ENCODE measurements at regions not wholly inside any gene's neighbourhood (a gene's known extent, or its start where the extent isn't known, plus 50 kb on each side); places are given as distances from the start of the nearest gene placed in this dataset.

GRCh38 chr3:159170436-159171003 lies 368.7 kb downstream of the MFSD1 start:
- DNase-seq (ENCODE audit: low read depth), result no peak

- DNase-seq (ENCODE audit: low read depth), result no peak
Measured at GRCh38 chr3:159171333-159171732, 369.5 kb downstream of the MFSD1 start.

GRCh38 chr3:159172473-159172872 lies 370.6 kb downstream of the MFSD1 start:
- DNase-seq (ENCODE audit: low read depth), result no peak

GRCh38 chr3:159174715-159175692 lies 373.1 kb downstream of the MFSD1 start:
- DNase-seq (ENCODE audit: low read depth), result no peak

- DNase-seq (ENCODE audit: low read depth), result no peak
Measured at GRCh38 chr3:159178209-159178897, 376.5 kb downstream of the MFSD1 start.

- DNase-seq (ENCODE audit: low read depth), result no peak
Measured at GRCh38 chr3:159182961-159183360, 381.1 kb downstream of the MFSD1 start.

- no peak for DNase-seq (ENCODE audit: low read depth)
Measured at GRCh38 chr3:159185443-159186050, 383.7 kb downstream of the MFSD1 start.

GRCh38 chr3:159186581-159186980 lies 384.7 kb downstream of the MFSD1 start:
- DNase-seq (ENCODE audit: low read depth), result no peak

GRCh38 chr3:159187232-159187631 lies 385.4 kb downstream of the MFSD1 start:
- no peak for DNase-seq (ENCODE audit: low read depth)

- DNase-seq (ENCODE audit: low read depth), result no peak
Measured at GRCh38 chr3:159187706-159188105, 385.9 kb downstream of the MFSD1 start.

GRCh38 chr3:159189994-159190669 lies 388.3 kb downstream of the MFSD1 start:
- peak; percentile 68 for DNase-seq (ENCODE audit: low read depth)

- DNase-seq (ENCODE audit: low read depth), result peak; percentile 89
Measured at GRCh38 chr3:159191447-159191846, 389.6 kb downstream of the MFSD1 start.

- DNase-seq (ENCODE audit: low read depth), result no peak
Measured at GRCh38 chr3:159196359-159196758, 394.5 kb downstream of the MFSD1 start.

GRCh38 chr3:159200176-159200575 lies 398.3 kb downstream of the MFSD1 start:
- DNase-seq (ENCODE audit: low read depth), result peak; percentile 89

- no peak for DNase-seq (ENCODE audit: low read depth)
Measured at GRCh38 chr3:159208050-159208449, 406.2 kb downstream of the MFSD1 start.

GRCh38 chr3:159209459-159209858 lies 407.6 kb downstream of the MFSD1 start:
- DNase-seq (ENCODE audit: low read depth), result no peak

GRCh38 chr3:159210336-159210735 lies 408.5 kb downstream of the MFSD1 start:
- DNase-seq (ENCODE audit: low read depth), result no peak

- DNase-seq (ENCODE audit: low read depth), result no peak
Measured at GRCh38 chr3:159216311-159216710, 414.5 kb downstream of the MFSD1 start.

GRCh38 chr3:159219231-159219630 lies 417.4 kb downstream of the MFSD1 start:
- no peak for DNase-seq (ENCODE audit: low read depth)

- no peak for DNase-seq (ENCODE audit: low read depth)
Measured at GRCh38 chr3:159221335-159221734, 419.5 kb downstream of the MFSD1 start.

- DNase-seq (ENCODE audit: low read depth), result no peak
Measured at GRCh38 chr3:159229116-159229680, 427.3 kb downstream of the MFSD1 start.

All from non-pigmented ciliary epithelial cell (primary cell).